ENCODE measurements at regions not wholly inside any gene's neighbourhood (a gene's known extent, or its start where the extent isn't known, plus 50 kb on each side); places are given as distances from the start of the nearest gene placed in this dataset.

- CTCF ChIA-PET = no interaction called here
Observed at GRCh38 chr12:61796846-61797245, 463.4 kb upstream of the USP15 start.

DNA sequence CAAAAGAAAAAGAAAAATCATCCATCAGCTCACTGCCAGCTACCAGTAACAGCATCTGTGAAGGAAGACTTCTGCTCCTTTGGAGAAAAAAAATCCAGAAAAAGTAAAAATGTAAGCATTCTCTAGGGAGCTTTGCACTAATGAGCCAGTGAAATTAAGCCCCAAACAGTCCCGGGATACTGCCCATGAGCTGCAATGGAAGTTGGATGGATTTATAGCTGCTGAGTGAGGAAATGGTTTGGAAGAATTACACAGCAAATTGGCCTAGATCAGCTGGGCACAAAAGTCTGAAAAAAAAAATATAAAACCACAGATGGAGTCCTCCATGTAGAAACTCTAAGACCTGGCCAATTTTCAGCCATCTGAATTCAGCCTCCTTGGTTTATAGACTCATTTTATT, 462.9 kb upstream of the USP15 start:
- Histone ChIP-seq H3K27ac (ENCODE audit: low read depth, low read length) (no peak overlapping the region), H3K9me3 (ENCODE audit: control insufficient read depth, insufficient read depth, low read length) (peaks cover 3% of the 10 kb centered on the region; the same call in 1 of the 2 replicates), H3K27me3 (ENCODE audit: control insufficient read depth, insufficient read depth, low read length) (no peaks in the 10 kb centered on the region), H3K4me3 (ENCODE audit: low read depth, low read length) (no peak overlapping the region)
- ChIA-PET POLR2A (no interaction called here), CTCF (no interaction called here)
- DNase-seq (ENCODE audit: low read depth, low spot score) = no peak
- TF ChIP-seq CTCF (IDR thresholded peaks at IDR 0.05; ENCODE audit: low read depth, low read length) = no peak

More at GRCh38 chr12:61796846-61797245, 463.4 kb upstream of the USP15 start:
- TF ChIP-seq CTCF (IDR thresholded peaks at IDR 0.05; ENCODE audit: low read depth, low read length) = no peak
- DNase-seq (ENCODE audit: low read depth, low spot score) = no peak
- Histone ChIP-seq H3K27ac (ENCODE audit: low read depth, low read length) (no peak overlapping the region), H3K27me3 (ENCODE audit: control insufficient read depth, insufficient read depth, low read length) (no peaks in the 10 kb centered on the region), H3K9me3 (ENCODE audit: control insufficient read depth, insufficient read depth, low read length) (peaks cover 3% of the 10 kb centered on the region; the same call in 1 of the 2 replicates), H3K4me3 (ENCODE audit: low read depth, low read length) (no peak overlapping the region)
- POLR2A ChIA-PET = no interaction called here

GRCh38 chr12:61798778-61799177, 461.4 kb upstream of the USP15 start:
- POLR2A ChIA-PET = no interaction called here
- Histone ChIP-seq H3K4me3 (ENCODE audit: low read depth, low read length) (no peak overlapping the region), H3K27me3 (ENCODE audit: control insufficient read depth, insufficient read depth, low read length) (no peaks in the 10 kb centered on the region), H3K27ac (ENCODE audit: low read depth, low read length) (no peak overlapping the region), H3K9me3 (ENCODE audit: control insufficient read depth, insufficient read depth, low read length) (peaks cover 3% of the 10 kb centered on the region; the same call in 1 of the 2 replicates)
- TF ChIP-seq CTCF (IDR thresholded peaks at IDR 0.05; ENCODE audit: low read depth, low read length) = no peak
- no peak for DNase-seq (ENCODE audit: low read depth, low spot score)
- CTCF ChIA-PET = no interaction called here

DNA sequence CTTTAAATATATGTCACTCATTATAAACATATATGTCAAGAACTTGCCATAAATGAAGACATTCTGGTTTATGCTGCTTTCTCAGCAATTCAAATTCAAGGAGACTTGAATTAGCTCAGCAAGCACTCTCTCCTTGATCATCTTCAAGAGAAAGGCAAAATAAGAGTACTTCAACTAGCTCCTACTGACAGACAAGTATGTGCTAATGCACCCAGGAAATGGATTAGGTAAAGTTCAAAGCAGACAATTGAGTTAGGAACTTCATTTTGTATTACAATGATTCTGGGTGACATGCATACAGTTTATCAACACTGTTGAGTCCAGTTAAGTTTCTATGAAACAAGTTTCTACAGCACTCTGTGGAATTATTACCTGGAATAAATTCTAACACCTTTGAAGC, 455.9 kb upstream of the USP15 start:
- Histone ChIP-seq H3K27ac (ENCODE audit: low read depth, low read length) (no peak overlapping the region), H3K4me3 (ENCODE audit: low read depth, low read length) (no peak overlapping the region), H3K27me3 (ENCODE audit: control insufficient read depth, insufficient read depth, low read length) (no peaks in the 10 kb centered on the region), H3K9me3 (ENCODE audit: control insufficient read depth, insufficient read depth, low read length) (peaks cover 9% of the 10 kb centered on the region)
- no peak for TF ChIP-seq CTCF (IDR thresholded peaks at IDR 0.05; ENCODE audit: low read depth, low read length)
- DNase-seq (ENCODE audit: low read depth, low spot score) = no peak
- POLR2A ChIA-PET = no interaction called here
- CTCF ChIA-PET = no interaction called here

GRCh38 chr12:61808856-61809255, 451.3 kb upstream of the USP15 start:
- TF ChIP-seq CTCF (IDR thresholded peaks at IDR 0.05; ENCODE audit: low read depth, low read length) = no peak
- POLR2A ChIA-PET = no interaction called here
- no peak overlapping the region for H3K27ac ChIP-seq (ENCODE audit: low read depth, low read length)
- no peaks in the 10 kb centered on the region for H3K27me3 ChIP-seq (ENCODE audit: control insufficient read depth, insufficient read depth, low read length)
- H3K9me3 ChIP-seq (ENCODE audit: control insufficient read depth, insufficient read depth, low read length) = peaks cover 10% of the 10 kb centered on the region; the same call in 1 of the 2 replicates
- no peak overlapping the region for H3K4me3 ChIP-seq (ENCODE audit: low read depth, low read length)
- CTCF ChIA-PET = no interaction called here
- DNase-seq (ENCODE audit: low read depth, low spot score) = no peak
